ENCODE measurements at regions not wholly inside any gene's neighbourhood (a gene's known extent, or its start where the extent isn't known, plus 50 kb on each side); places are given as distances from the start of the nearest gene placed in this dataset.

DNA sequence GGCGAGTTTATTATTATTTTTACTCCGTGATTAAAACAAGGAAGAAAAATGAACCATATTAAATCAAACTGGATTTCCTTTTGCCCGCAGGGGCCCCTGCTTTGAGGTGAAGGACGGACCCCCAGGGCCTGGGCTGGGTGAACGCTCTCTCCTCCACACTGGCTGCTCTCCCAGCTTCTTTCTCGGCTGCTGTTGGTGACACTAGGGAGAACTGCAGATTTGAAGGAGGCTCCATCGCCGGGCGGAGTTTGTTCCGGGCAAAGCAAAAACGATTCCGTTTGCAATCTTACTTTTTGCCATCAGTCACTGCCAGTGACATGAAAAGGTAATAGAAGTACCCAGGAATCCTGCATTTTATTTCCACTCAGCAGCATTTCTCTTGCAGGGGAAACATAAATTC is 221.6 kb upstream of the SDK2 start:
- TF ChIP-seq CTCF (IDR thresholded peaks at IDR 0.05) (no peak), POLR2A (IDR thresholded peaks at IDR 0.05) (no peak)

All from right lobe of liver (tissue), 4 donors.